ENCODE measurements at regions not wholly inside any gene's neighbourhood (a gene's known extent, or its start where the extent isn't known, plus 50 kb on each side); places are given as distances from the start of the nearest gene placed in this dataset.

DNA sequence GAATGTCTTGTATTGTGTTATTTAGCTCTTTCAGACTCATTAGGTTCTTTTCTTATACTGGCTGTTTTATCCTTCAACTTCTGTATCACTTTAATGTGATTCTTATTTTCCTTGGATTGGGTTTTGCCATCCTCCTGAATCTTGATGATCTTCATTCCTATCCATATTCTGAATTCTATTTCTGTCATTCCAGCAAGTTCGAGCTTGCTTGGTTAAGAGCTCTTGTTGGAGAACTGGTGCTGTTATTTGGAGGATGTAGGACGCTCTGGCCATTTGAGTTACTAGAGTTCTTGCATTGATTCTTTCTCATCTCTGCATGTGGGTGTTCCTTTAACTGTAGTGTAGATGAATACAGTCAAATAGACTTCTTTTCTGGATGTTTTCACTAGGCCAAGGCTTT is 142.3 kb upstream of the SLC38A2 start:
- H2AK9ac ChIP-seq (replicated peaks; ENCODE audit: low read depth, low read length, poor library complexity) = no peak overlapping the region
- H4K5ac ChIP-seq (ENCODE audit: low read depth, low read length) = no peak overlapping the region
- in situ Hi-C loops (cut with MboI; ENCODE audit: low sequenced_read_pairs) = no loop called here
- H4K20me1 ChIP-seq (ENCODE audit: insufficient read depth, low read length) = no peaks in the 10 kb centered on the region
- H3K4me2 ChIP-seq (ENCODE audit: low read depth, low read length) = no peak overlapping the region
- H2BK5ac ChIP-seq (ENCODE audit: low read depth, low read length, poor library complexity, severe bottlenecking) = no peak overlapping the region
- dilution Hi-C loops (cut with HindIII; ENCODE audit: low sequenced_read_pairs, unreplicated experiment) = no loop called here
- H3K14ac ChIP-seq (replicated peaks; ENCODE audit: low read depth, low read length) = no peak overlapping the region
- H3K36me3 ChIP-seq (ENCODE audit: control insufficient read depth, insufficient read depth, low read length) = peaks cover 17% of the 10 kb centered on the region
- no peak overlapping the region for H2AFZ ChIP-seq (replicated peaks; ENCODE audit: low read length, poor library complexity)
- peaks cover 26% of the 10 kb centered on the region for H3K9me3 ChIP-seq (ENCODE audit: control insufficient read depth, insufficient read depth, low read length)
- no peaks in the 10 kb centered on the region for H3K27me3 ChIP-seq (ENCODE audit: control insufficient read depth, insufficient read depth, low read length)
- ChIA-PET POLR2A (ENCODE audit: unreplicated experiment) (no interaction called here), CTCF (interaction anchor here (0.6 kb wide), 1 partner anchor 1171 kb away, joined by 4 read pairs; no protein-coding TSS in a partner anchor)
- 0 out of 2 replicates have a peak, but pooled peaks cover 3% of the 10 kb centered on the region for H3K9me1 ChIP-seq (ENCODE audit: insufficient read depth, low read length)
- H4K8ac ChIP-seq (ENCODE audit: low read depth in 2 of 2, low read length in 2 of 2) = no peak overlapping the region
- no peak overlapping the region for H3K23ac ChIP-seq (ENCODE audit: low read depth, low read length)
- no CpG with 5 or more reads among the region's 2 CpGs for WGBS, 2 experiments (ENCODE audit: extremely low coverage in 2 of 2, insufficient read length in 1 of 2)
- H4K91ac ChIP-seq (ENCODE audit: insufficient read depth, low read depth, low read length) = no peak overlapping the region
- intact Hi-C loops (cut with micrococcal nuclease) = no loop called here
- no peak overlapping the region for H2AK5ac ChIP-seq (ENCODE audit: low read depth, low read length)
- no peak overlapping the region for H2BK20ac ChIP-seq (ENCODE audit: low read depth, low read length)
- H3K79me1 ChIP-seq (ENCODE audit: low read depth in 1 of 2, low read length in 2 of 2) = peaks cover 18 to 47% of the 10 kb centered on the region in 2 experiments
- no peak overlapping the region for H3K27ac ChIP-seq (ENCODE audit: insufficient read depth, low read length)
- H2BK120ac ChIP-seq (ENCODE audit: low read depth, low read length) = no peak overlapping the region
- no peak for TF ChIP-seq SMC3 (IDR thresholded peaks at IDR 0.05; ENCODE audit: low read depth, low read length)
- no peak for TF ChIP-seq BHLHE40 (IDR thresholded peaks at IDR 0.05; ENCODE audit: low read depth, low read length)
- no peak for TF ChIP-seq POLR2A (IDR thresholded peaks at IDR 0.05; ENCODE audit: low read depth, low read length)
- no peak for TF ChIP-seq MAFK (IDR thresholded peaks at IDR 0.05; ENCODE audit: low read depth, low read length)
- no peak for TF ChIP-seq RFX5 (IDR thresholded peaks at IDR 0.05; ENCODE audit: low read depth, low read length)
- no peak for TF ChIP-seq USF2 (IDR thresholded peaks at IDR 0.05; ENCODE audit: low read depth, low read length)
- no peak for TF ChIP-seq FOS (IDR thresholded peaks at IDR 0.05; ENCODE audit: low read depth, low read length)
- TF ChIP-seq RCOR1 (IDR thresholded peaks at IDR 0.05; ENCODE audit: insufficient replicate concordance, low read length) = no peak
- TF ChIP-seq NFE2L2 (IDR thresholded peaks at IDR 0.05; ENCODE audit: low read depth, low read length) = no peak
- TF ChIP-seq MAZ (IDR thresholded peaks at IDR 0.05; ENCODE audit: borderline replicate concordance, low read depth, low read length) = no peak
- TF ChIP-seq, protein P1, sequence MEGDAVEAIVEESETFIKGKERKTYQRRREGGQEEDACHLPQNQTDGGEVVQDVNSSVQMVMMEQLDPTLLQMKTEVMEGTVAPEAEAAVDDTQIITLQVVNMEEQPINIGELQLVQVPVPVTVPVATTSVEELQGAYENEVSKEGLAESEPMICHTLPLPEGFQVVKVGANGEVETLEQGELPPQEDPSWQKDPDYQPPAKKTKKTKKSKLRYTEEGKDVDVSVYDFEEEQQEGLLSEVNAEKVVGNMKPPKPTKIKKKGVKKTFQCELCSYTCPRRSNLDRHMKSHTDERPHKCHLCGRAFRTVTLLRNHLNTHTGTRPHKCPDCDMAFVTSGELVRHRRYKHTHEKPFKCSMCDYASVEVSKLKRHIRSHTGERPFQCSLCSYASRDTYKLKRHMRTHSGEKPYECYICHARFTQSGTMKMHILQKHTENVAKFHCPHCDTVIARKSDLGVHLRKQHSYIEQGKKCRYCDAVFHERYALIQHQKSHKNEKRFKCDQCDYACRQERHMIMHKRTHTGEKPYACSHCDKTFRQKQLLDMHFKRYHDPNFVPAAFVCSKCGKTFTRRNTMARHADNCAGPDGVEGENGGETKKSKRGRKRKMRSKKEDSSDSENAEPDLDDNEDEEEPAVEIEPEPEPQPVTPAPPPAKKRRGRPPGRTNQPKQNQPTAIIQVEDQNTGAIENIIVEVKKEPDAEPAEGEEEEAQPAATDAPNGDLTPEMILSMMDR (conservative IDR thresholded peaks at IDR 0.05; ENCODE audit: low read depth, low read length) = no peak
- no TSS peak for BruUV-seq (replicated peaks)
- no peak overlapping the region; the same call in 1 of the 2 replicates for H3K18ac ChIP-seq (ENCODE audit: low read depth, low read length)
- ATAC-seq (ENCODE audit: low read depth) = no peak
- H3K9ac ChIP-seq (ENCODE audit: low read depth, low read length) = no peak overlapping the region
- no peak overlapping the region for H2BK15ac ChIP-seq (ENCODE audit: low read depth, low read length)
- H3K4ac ChIP-seq (ENCODE audit: low read depth, low read length) = no peak overlapping the region
- DNase-seq = no peak
- H3K4me3 ChIP-seq (ENCODE audit: insufficient read depth, low read depth, low read length) = no peak overlapping the region
- peaks cover 4% of the 10 kb centered on the region for H3K4me1 ChIP-seq (ENCODE audit: control insufficient read depth, insufficient read depth, low read length)
- H3K56ac ChIP-seq (ENCODE audit: extremely low read depth, insufficient read depth, low read length) = no peak overlapping the region

Data from IMR-90 (cell line).